PC-9 (cell line): ENCODE measurements at regions not wholly inside any gene's neighbourhood (a gene's known extent, or its start where the extent isn't known, plus 50 kb on each side); places are given as distances from the start of the nearest gene placed in this dataset.

Experiments
- BruUV-seq: library from RNA; stranded (reverse); fragments of 400-500 nt; replicated peaks from 2 replicates; lab custom pipeline; 2021; lab: Mats Ljungman, UMichigan
- CTCF ChIA-PET: fragments of 300-600 bp; sonication (Branson Sonifier 250); formaldehyde crosslinking; loops from one replicate; lab custom pipeline; 2022; ENCODE audit warnings: antibody characterized with exemption; lab: Charles Lee
- POLR2A ChIA-PET: fragments of 300-600 bp; sonication (Branson Sonifier 250); formaldehyde crosslinking; loops from one replicate; lab custom pipeline; 2022; ENCODE audit warnings: antibody characterized with exemption; ENCODE audit not compliant: unreplicated experiment; lab: Charles Lee
- DNase-seq, 2 experiments: peaks; one replicate each; pipeline versions ENCODE4 v3.0.0 to v3.0.0-alpha.2; 2015 to 2022; ENCODE audit warnings: mixed read lengths in 1 of 2
- H2AFZ ChIP-seq: fragments of 200-600 bp; sonication (generic); 2 replicates; pipeline ENCODE4 v1.8.1; 2017; ENCODE audit warnings: antibody characterized with exemption
- H3F3A ChIP-seq: fragments of 200-600 bp; sonication (generic); 2 replicates; pipeline ENCODE4 v1.8.1; 2017; ENCODE audit warnings: antibody characterized with exemption, mild to moderate bottlenecking, low read depth; ENCODE audit not compliant: insufficient read depth
- H3K27ac ChIP-seq: fragments of 200-600 bp; sonication (generic); 2 replicates; pipeline ENCODE4 v1.6.1; 2016; ENCODE audit warnings: mixed run types
- H3K27me3 ChIP-seq: fragments of 200-600 bp; sonication (generic); 2 replicates; pipeline ENCODE4 v1.6.1; 2016; ENCODE audit warnings: low read depth, mixed run types; ENCODE audit not compliant: insufficient read depth
- H3K36me3 ChIP-seq: fragments of 200-600 bp; sonication (generic); 2 replicates; pipeline ENCODE4 v1.6.1; 2016; ENCODE audit warnings: low read depth, mixed run types
- H3K4me1 ChIP-seq: fragments of 200-600 bp; sonication (generic); replicated peaks from 2 replicates; pipeline ENCODE4 v1.6.1; 2016; ENCODE audit warnings: mixed run types; ENCODE audit not compliant: insufficient read depth
- H3K4me2 ChIP-seq: fragments of 200-600 bp; sonication (generic); 2 replicates; pipeline ENCODE4 v1.6.1; 2017; ENCODE audit warnings: mixed run types
- H3K4me3 ChIP-seq: fragments of 200-600 bp; sonication (generic); 2 replicates; pipeline ENCODE4 v1.6.1; 2016; ENCODE audit warnings: mixed run types
- H3K79me2 ChIP-seq: fragments of 200-600 bp; sonication (generic); 2 replicates; pipeline ENCODE4 v1.6.1; 2017; ENCODE audit warnings: low read depth, mixed run types
- H3K9me2 ChIP-seq: fragments of 200-600 bp; sonication (generic); 2 replicates; pipeline ENCODE4 v1.8.1; 2017; ENCODE audit warnings: mild to moderate bottlenecking; ENCODE audit not compliant: insufficient read depth
- H3K9me3 ChIP-seq: fragments of 200-600 bp; sonication (generic); 2 replicates; pipeline ENCODE4 v1.8.1; 2016; ENCODE audit warnings: low read depth; ENCODE audit not compliant: insufficient read depth
- H4K20me1 ChIP-seq: fragments of 200-600 bp; sonication (generic); 2 replicates; pipeline ENCODE4 v1.8.1; 2017; ENCODE audit not compliant: insufficient read depth
- EZH2 ChIP-seq: fragments of 200-600 bp; sonication (generic); IDR thresholded peaks from 2 replicates; pipeline ENCODE4 v1.8.0; 2017; ENCODE audit warnings: antibody characterized with exemption, low read depth
- intact Hi-C: fragments of 100-400 bp; cut with micrococcal nuclease; formaldehyde crosslinking; loops from one replicate; pipeline ENCODE4 v1.10.0; 2022; ENCODE audit not compliant: unreplicated experiment
- TF ChIP-seq, protein P1 (sequence below): fragments of 200-600 bp; sonication (generic); conservative IDR thresholded peaks from 2 replicates; pipeline ENCODE4 v1.6.1; 2017; ENCODE audit warnings: mixed run types, antibody characterized with exemption, mild to moderate bottlenecking, moderate library complexity

DNA sequence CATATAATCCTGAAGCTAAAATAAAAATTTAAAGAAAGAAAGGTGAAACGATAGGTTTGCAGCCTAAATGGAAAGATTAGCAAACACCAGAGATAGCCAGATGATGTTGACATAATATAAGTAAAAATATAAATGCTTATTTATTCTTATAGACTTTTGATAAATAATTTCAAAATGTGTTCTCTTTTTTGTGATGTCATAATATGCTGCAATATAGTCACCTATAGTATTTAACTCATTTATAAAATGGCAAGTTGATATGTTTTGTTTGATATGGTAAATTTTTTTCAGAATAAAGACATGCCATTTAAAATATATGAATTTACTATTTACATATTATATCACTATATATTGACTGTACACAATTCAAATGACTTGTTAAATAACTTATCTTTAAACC lies 813.4 kb downstream of the LRFN5 start:
- no peak overlapping the region for H3K27ac ChIP-seq
- H3K9me3 ChIP-seq, result no peaks in the 10 kb centered on the region
- H3K27me3 ChIP-seq, result no peaks in the 10 kb centered on the region
- CTCF ChIA-PET, result no interaction called here
- H3K4me3 ChIP-seq, result no peak overlapping the region
- no peak for DNase-seq
- no peaks in the 10 kb centered on the region; the same call in 1 of the 2 replicates for H3K9me2 ChIP-seq
- intact Hi-C loops, result no loop called here
- POLR2A ChIA-PET, result no interaction called here
- no peak overlapping the region for H3K4me2 ChIP-seq
- H3K36me3 ChIP-seq, result no peaks in the 10 kb centered on the region
- H3K79me2 ChIP-seq, result no peaks in the 10 kb centered on the region
- BruUV-seq, result no TSS peak
- no peak overlapping the region for H2AFZ ChIP-seq
- H3F3A ChIP-seq, result no peaks in the 10 kb centered on the region
- no peak for TF ChIP-seq EZH2
- TF ChIP-seq, protein P1, sequence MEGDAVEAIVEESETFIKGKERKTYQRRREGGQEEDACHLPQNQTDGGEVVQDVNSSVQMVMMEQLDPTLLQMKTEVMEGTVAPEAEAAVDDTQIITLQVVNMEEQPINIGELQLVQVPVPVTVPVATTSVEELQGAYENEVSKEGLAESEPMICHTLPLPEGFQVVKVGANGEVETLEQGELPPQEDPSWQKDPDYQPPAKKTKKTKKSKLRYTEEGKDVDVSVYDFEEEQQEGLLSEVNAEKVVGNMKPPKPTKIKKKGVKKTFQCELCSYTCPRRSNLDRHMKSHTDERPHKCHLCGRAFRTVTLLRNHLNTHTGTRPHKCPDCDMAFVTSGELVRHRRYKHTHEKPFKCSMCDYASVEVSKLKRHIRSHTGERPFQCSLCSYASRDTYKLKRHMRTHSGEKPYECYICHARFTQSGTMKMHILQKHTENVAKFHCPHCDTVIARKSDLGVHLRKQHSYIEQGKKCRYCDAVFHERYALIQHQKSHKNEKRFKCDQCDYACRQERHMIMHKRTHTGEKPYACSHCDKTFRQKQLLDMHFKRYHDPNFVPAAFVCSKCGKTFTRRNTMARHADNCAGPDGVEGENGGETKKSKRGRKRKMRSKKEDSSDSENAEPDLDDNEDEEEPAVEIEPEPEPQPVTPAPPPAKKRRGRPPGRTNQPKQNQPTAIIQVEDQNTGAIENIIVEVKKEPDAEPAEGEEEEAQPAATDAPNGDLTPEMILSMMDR, result no peak
- no peaks in the 10 kb centered on the region for H3K4me1 ChIP-seq
- H4K20me1 ChIP-seq, result no peaks in the 10 kb centered on the region

DNA sequence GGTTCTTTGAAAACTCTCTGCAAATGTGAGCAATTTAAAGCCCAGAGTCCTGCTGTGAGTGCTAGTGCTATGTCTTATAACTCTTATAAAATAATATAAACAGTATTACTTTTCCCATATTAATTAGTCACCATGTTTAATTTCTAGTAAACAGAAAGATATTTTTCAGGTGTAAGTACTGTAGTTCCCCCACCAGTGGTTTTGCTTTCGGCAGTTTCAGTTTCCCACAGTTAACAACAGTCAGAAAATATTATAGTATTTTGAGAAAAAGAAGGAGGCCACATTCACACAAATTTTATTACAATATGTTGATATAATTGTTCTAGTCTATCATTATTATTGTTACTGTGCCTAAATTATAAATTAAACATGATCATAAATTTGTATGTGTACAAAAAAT lies 800.5 kb downstream of the LRFN5 start:
- no TSS peak for BruUV-seq
- no peak overlapping the region for H3K27ac ChIP-seq
- H3K4me1 ChIP-seq, result no peaks in the 10 kb centered on the region
- H3K4me3 ChIP-seq, result no peak overlapping the region
- H3F3A ChIP-seq, result no peaks in the 10 kb centered on the region
- no peaks in the 10 kb centered on the region for H3K36me3 ChIP-seq
- ChIA-PET CTCF (no interaction called here), POLR2A (no interaction called here)
- no peak overlapping the region for H3K4me2 ChIP-seq
- H3K9me2 ChIP-seq, result no peaks in the 10 kb centered on the region
- intact Hi-C loops, result no loop called here
- H3K9me3 ChIP-seq, result no peaks in the 10 kb centered on the region
- H3K27me3 ChIP-seq, result no peaks in the 10 kb centered on the region
- no peak for DNase-seq
- no peak overlapping the region for H2AFZ ChIP-seq
- H3K79me2 ChIP-seq, result no peaks in the 10 kb centered on the region
- TF ChIP-seq, protein P1, result no peak
- no peak for TF ChIP-seq EZH2
- no peaks in the 10 kb centered on the region for H4K20me1 ChIP-seq

GRCh38 chr14:42391146-42391834 lies 784.6 kb downstream of the LRFN5 start:
- H3K27me3 ChIP-seq, result no peaks in the 10 kb centered on the region
- TF ChIP-seq, protein P1, result no peak
- no peak for TF ChIP-seq EZH2

More at GRCh38 chr14:42391146-42391834, 784.6 kb downstream of the LRFN5 start:
- no peaks in the 10 kb centered on the region for H4K20me1 ChIP-seq
- no peaks in the 10 kb centered on the region for H3K9me3 ChIP-seq
- no peaks in the 10 kb centered on the region for H3K36me3 ChIP-seq
- H3K9me2 ChIP-seq, result no peaks in the 10 kb centered on the region; the same call in 1 of the 2 replicates
- H3K27ac ChIP-seq, result no peak overlapping the region
- no peaks in the 10 kb centered on the region for H3K79me2 ChIP-seq
- BruUV-seq, result no TSS peak
- no peak overlapping the region for H2AFZ ChIP-seq
- no peak for DNase-seq
- H3K4me1 ChIP-seq, result no peaks in the 10 kb centered on the region
- no peaks in the 10 kb centered on the region for H3F3A ChIP-seq
- H3K4me2 ChIP-seq, result no peak overlapping the region
- ChIA-PET POLR2A (no interaction called here), CTCF (no interaction called here)
- no peak overlapping the region for H3K4me3 ChIP-seq
- intact Hi-C loops, result no loop called here
